OCI-LY1 (cell line): ENCODE measurements at regions not wholly inside any gene's neighbourhood (a gene's known extent, or its start where the extent isn't known, plus 50 kb on each side); places are given as distances from the start of the nearest gene placed in this dataset.
A peak's percentile ranks its signal among the peaks of the same experiment; 100 is the strongest.

ENCODE experiments used
- H2AFZ ChIP-seq: fragments of 200-600 bp; sonication (generic), shearing (Covaris generic); 2 replicates; pipeline ENCODE4 v1.6.0; 2014; ENCODE audit warnings: antibody characterized with exemption, mild to moderate bottlenecking, low read length
- H3F3A ChIP-seq: fragments of 200-600 bp; sonication (generic), shearing (Covaris generic); 2 replicates; pipeline ENCODE4 v1.6.0; 2014; ENCODE audit warnings: mild to moderate bottlenecking, antibody characterized with exemption, low read length, moderate library complexity; ENCODE audit not compliant: insufficient read depth
- H3K27ac ChIP-seq: fragments of 200-600 bp; sonication (generic); 2 replicates; pipeline ENCODE4 v1.5.1; 2014; ENCODE audit warnings: low read length, mixed run types, mild to moderate bottlenecking, low read depth; ENCODE audit not compliant: poor library complexity, severe bottlenecking
- H3K27me3 ChIP-seq: fragments of 200-600 bp; sonication (generic); 2 replicates; pipeline ENCODE4 v1.6.0; 2014; ENCODE audit warnings: antibody characterized with exemption, mild to moderate bottlenecking, low read length, moderate library complexity; ENCODE audit not compliant: insufficient read depth
- H3K36me3 ChIP-seq: fragments of 200-600 bp; sonication (generic); 2 replicates; pipeline ENCODE4 v1.6.1; 2014; ENCODE audit warnings: mild to moderate bottlenecking, antibody characterized with exemption, low read length, moderate library complexity, mixed read lengths; ENCODE audit not compliant: insufficient read depth
- H3K4me1 ChIP-seq: fragments of 200-600 bp; sonication (generic); 2 replicates; pipeline ENCODE4 v1.5.1; 2014; ENCODE audit warnings: mild to moderate bottlenecking, low read length, moderate library complexity; ENCODE audit not compliant: insufficient read depth, severe bottlenecking
- H3K4me2 ChIP-seq: fragments of 200-600 bp; sonication (generic), shearing (Covaris generic); 2 replicates; pipeline ENCODE4 v1.6.1; 2014; ENCODE audit warnings: low read length
- H3K4me3 ChIP-seq: fragments of 200-600 bp; sonication (generic); 2 replicates; pipeline ENCODE4 v1.5.1; 2014; ENCODE audit warnings: low read length, low read depth, mild to moderate bottlenecking, mixed read lengths; ENCODE audit not compliant: poor library complexity, severe bottlenecking
- H3K79me2 ChIP-seq: fragments of 200-600 bp; shearing (Covaris generic); 2 replicates; pipeline ENCODE4 v1.6.1; 2016; ENCODE audit warnings: mixed run types, low read length, mixed read lengths; ENCODE audit not compliant: insufficient read depth
- H3K9ac ChIP-seq: fragments of 200-600 bp; sonication (generic), shearing (Covaris generic); 2 replicates; pipeline ENCODE4 v1.6.1; 2014; ENCODE audit warnings: mild to moderate bottlenecking, low read length, mixed read lengths
- H3K9me2 ChIP-seq: fragments of 200-600 bp; sonication (generic), shearing (Covaris generic); 2 replicates; pipeline ENCODE4 v1.6.1; 2014; ENCODE audit warnings: low read depth, mild to moderate bottlenecking, low read length, mixed read lengths
- H3K9me3 ChIP-seq: fragments of 200-600 bp; shearing (Covaris generic); 2 replicates; pipeline ENCODE4 v1.6.1; 2014; ENCODE audit warnings: low read length, mixed read lengths
- H4K20me1 ChIP-seq: fragments of 200-600 bp; sonication (generic), shearing (Covaris generic); 2 replicates; pipeline ENCODE4 v1.6.0; 2016; ENCODE audit warnings: mild to moderate bottlenecking, low read length; ENCODE audit not compliant: insufficient read depth
- EZH2 ChIP-seq: fragments of 200-600 bp; sonication (generic), shearing (Covaris generic); IDR thresholded peaks from 2 replicates; pipeline ENCODE4 v1.8.0; 2017; ENCODE audit warnings: borderline replicate concordance, mixed run types, mild to moderate bottlenecking, antibody characterized with exemption, low read length, moderate library complexity, mixed read lengths
- TF ChIP-seq, protein P1 (sequence below): fragments of 200-600 bp; sonication (generic), shearing (Covaris generic); IDR thresholded peaks from 2 replicates; pipeline ENCODE4 v1.5.1; 2017; ENCODE audit warnings: mild to moderate bottlenecking, antibody characterized with exemption, low read length, moderate library complexity, mixed read lengths

DNA sequence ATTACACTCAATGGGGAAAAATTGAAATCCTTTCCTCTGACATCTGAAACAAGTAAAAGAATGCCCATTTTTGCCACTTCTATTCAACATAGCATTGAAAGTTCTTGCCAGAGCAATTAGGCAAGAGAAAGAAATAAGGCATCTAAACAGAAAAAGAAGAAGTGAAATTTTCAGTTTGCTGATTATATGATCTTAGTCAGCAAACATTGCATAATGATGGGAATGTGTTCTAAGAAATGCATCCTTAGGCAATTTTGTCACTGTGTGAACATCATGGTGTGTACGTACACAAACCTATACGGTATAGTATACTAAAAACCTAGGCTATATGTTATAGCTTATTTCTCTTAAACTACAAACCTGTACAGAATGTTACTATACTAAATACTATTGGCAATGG lies 278.0 kb downstream of the CGGBP1 start:
- H3K4me3 ChIP-seq = no peak overlapping the region
- H3K36me3 ChIP-seq = no peaks in the 10 kb centered on the region
- H3K79me2 ChIP-seq = no peaks in the 10 kb centered on the region
- H3K9ac ChIP-seq = no peak overlapping the region
- no peaks in the 10 kb centered on the region for H3K27me3 ChIP-seq
- no peaks in the 10 kb centered on the region for H4K20me1 ChIP-seq
- no peak overlapping the region for H3K27ac ChIP-seq
- H3K4me1 ChIP-seq = no peaks in the 10 kb centered on the region
- no peaks in the 10 kb centered on the region for H3K9me3 ChIP-seq
- no peak overlapping the region for H2AFZ ChIP-seq
- TF ChIP-seq EZH2 = no peak
- TF ChIP-seq, protein P1, sequence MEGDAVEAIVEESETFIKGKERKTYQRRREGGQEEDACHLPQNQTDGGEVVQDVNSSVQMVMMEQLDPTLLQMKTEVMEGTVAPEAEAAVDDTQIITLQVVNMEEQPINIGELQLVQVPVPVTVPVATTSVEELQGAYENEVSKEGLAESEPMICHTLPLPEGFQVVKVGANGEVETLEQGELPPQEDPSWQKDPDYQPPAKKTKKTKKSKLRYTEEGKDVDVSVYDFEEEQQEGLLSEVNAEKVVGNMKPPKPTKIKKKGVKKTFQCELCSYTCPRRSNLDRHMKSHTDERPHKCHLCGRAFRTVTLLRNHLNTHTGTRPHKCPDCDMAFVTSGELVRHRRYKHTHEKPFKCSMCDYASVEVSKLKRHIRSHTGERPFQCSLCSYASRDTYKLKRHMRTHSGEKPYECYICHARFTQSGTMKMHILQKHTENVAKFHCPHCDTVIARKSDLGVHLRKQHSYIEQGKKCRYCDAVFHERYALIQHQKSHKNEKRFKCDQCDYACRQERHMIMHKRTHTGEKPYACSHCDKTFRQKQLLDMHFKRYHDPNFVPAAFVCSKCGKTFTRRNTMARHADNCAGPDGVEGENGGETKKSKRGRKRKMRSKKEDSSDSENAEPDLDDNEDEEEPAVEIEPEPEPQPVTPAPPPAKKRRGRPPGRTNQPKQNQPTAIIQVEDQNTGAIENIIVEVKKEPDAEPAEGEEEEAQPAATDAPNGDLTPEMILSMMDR = no peak
- no peak overlapping the region for H3K4me2 ChIP-seq
- no peaks in the 10 kb centered on the region for H3F3A ChIP-seq
- H3K9me2 ChIP-seq = no peaks in the 10 kb centered on the region

DNA sequence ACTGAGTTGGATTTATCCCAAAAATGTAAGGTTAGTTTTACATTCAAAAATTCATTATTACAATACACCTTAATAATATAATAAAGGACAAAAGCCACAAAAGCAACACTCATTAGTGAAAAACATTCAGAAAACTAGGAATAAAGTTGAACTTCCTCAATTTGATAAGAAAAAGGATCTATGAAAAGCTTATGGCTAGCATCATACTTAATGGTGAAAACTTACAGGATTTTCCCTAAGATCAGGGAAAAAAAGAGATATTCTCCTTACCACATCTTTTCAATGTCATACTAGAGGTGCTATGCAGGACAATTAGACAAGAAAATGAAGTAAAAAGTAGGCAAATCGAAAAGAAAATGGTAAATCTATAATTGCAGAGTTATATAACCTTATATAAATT lies 279.9 kb downstream of the CGGBP1 start:
- no peak overlapping the region for H3K4me3 ChIP-seq
- H3K9me2 ChIP-seq = no peaks in the 10 kb centered on the region
- no peaks in the 10 kb centered on the region for H4K20me1 ChIP-seq
- no peaks in the 10 kb centered on the region for H3K4me1 ChIP-seq
- no peak overlapping the region for H2AFZ ChIP-seq
- no peak overlapping the region for H3K9ac ChIP-seq
- no peaks in the 10 kb centered on the region for H3F3A ChIP-seq
- no peak overlapping the region for H3K4me2 ChIP-seq
- TF ChIP-seq, protein P1 = no peak
- no peak for TF ChIP-seq EZH2
- H3K36me3 ChIP-seq = no peaks in the 10 kb centered on the region
- H3K27me3 ChIP-seq = no peaks in the 10 kb centered on the region
- H3K27ac ChIP-seq = no peak overlapping the region
- no peaks in the 10 kb centered on the region for H3K9me3 ChIP-seq
- no peaks in the 10 kb centered on the region for H3K79me2 ChIP-seq

DNA sequence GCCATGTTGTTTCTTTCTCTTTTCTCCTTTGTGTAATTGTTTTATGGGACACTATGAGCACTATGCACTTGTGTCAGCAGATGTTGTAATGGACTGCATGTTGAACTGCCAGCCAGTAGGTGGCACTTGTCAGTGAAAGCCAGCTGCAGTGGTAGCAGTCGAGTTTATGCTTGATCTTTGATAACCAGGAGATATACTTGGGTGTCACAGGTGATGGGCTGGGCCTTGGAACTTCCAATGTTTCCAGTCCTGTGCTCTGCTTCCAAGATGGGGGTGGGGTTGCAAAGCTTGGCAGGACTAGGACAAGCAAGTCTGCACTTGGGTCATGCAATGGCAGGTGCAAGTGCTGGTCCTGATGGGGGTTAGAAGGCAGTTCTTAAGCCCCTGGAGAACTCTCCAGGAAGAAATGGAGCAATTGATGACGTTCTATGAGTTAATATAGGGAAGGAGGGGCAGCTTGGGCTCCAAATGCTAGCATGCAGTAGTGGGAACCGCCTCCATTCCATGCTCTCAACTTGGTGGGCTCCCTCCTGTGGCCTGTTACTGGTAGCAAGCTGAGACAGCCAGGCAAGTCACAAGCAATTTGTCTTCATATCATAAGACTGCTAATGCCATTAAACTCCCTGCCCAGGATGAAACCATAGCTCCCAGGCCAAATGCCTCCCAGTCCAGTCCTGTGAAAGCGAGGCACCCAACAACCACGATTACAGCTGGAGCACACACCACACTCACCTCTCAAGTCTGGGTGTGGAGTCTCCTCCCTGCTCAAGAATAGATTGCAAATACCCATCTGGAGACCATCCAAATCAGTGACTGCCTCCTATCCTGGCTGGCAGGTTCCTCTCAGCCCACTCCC lies 287.2 kb downstream of the CGGBP1 start:
- no peaks in the 10 kb centered on the region for H3K79me2 ChIP-seq
- H3K9me2 ChIP-seq = no peaks in the 10 kb centered on the region
- H3K36me3 ChIP-seq = no peaks in the 10 kb centered on the region
- H3K9ac ChIP-seq = no peak overlapping the region
- H3F3A ChIP-seq = no peaks in the 10 kb centered on the region
- no peaks in the 10 kb centered on the region for H3K27me3 ChIP-seq
- TF ChIP-seq, protein P1 = peak; percentile 91
- TF ChIP-seq EZH2 = no peak
- H4K20me1 ChIP-seq = no peaks in the 10 kb centered on the region
- H3K4me2 ChIP-seq = no peak overlapping the region
- no peaks in the 10 kb centered on the region for H3K4me1 ChIP-seq
- no peaks in the 10 kb centered on the region for H3K9me3 ChIP-seq
- H3K4me3 ChIP-seq = no peak overlapping the region
- no peak overlapping the region for H3K27ac ChIP-seq
- H2AFZ ChIP-seq = no peak overlapping the region
